HG03159 (cell line): ENCODE measurements at regions not wholly inside any gene's neighbourhood (a gene's known extent, or its start where the extent isn't known, plus 50 kb on each side); places are given as distances from the start of the nearest gene placed in this dataset.
"Not testable (repeated sequence)": the region's sequence is repeated elsewhere in the genome, so short reads cannot be mapped to it uniquely, and the experiment has no call there.

Experiments
- ATAC-seq: cut with Tn5 transposase; IDR thresholded peaks from one replicate; pipeline ENCODE4 v1.9.1; 2021; ENCODE audit warnings: mild to moderate bottlenecking, moderate library complexity; ENCODE audit not compliant: unreplicated experiment

GRCh38 chr11:80986421-80987074 is 1545.7 kb upstream of the TENM4 start:
- no peak for ATAC-seq

GRCh38 chr11:80980227-80980626 is 1539.4 kb upstream of the TENM4 start:
- ATAC-seq: no peak

- ATAC-seq: no peak
Measured at GRCh38 chr11:80973786-80974185, 1533.0 kb upstream of the TENM4 start.

GRCh38 chr11:80970037-80970436 is 1529.2 kb upstream of the TENM4 start:
- ATAC-seq: no peak

GRCh38 chr11:80967649-80968048 is 1526.8 kb upstream of the TENM4 start:
- ATAC-seq: no peak

- no peak for ATAC-seq
Measured at GRCh38 chr11:80960381-80961029, 1519.7 kb upstream of the TENM4 start.

GRCh38 chr11:80959751-80960150 is 1518.9 kb upstream of the TENM4 start:
- no peak for ATAC-seq

GRCh38 chr11:80958987-80959386 is 1518.2 kb upstream of the TENM4 start:
- ATAC-seq: no peak

- ATAC-seq: no peak
Measured at GRCh38 chr11:80958361-80958760, 1517.5 kb upstream of the TENM4 start.

- ATAC-seq: no peak
Measured at GRCh38 chr11:80955588-80955987, 1514.8 kb upstream of the TENM4 start.

GRCh38 chr11:80948781-80949180 is 1508.0 kb upstream of the TENM4 start:
- ATAC-seq: no peak

- no peak for ATAC-seq
Measured at GRCh38 chr11:80944758-80945157, 1503.9 kb upstream of the TENM4 start.

GRCh38 chr11:80943226-80943625 is 1502.4 kb upstream of the TENM4 start:
- ATAC-seq: no peak

GRCh38 chr11:80937842-80938241 is 1497.0 kb upstream of the TENM4 start:
- no peak for ATAC-seq

GRCh38 chr11:80930038-80930437 is 1489.2 kb upstream of the TENM4 start:
- ATAC-seq: no peak

GRCh38 chr11:80929031-80929805 is 1488.4 kb upstream of the TENM4 start:
- no peak for ATAC-seq

GRCh38 chr11:80925321-80925720 is 1484.5 kb upstream of the TENM4 start:
- no peak for ATAC-seq

- ATAC-seq: not testable (repeated sequence)
Measured at GRCh38 chr11:80921310-80921709, 1480.5 kb upstream of the TENM4 start.

GRCh38 chr11:80916173-80916798 is 1475.5 kb upstream of the TENM4 start:
- ATAC-seq: no peak

GRCh38 chr11:80914311-80914710 is 1473.5 kb upstream of the TENM4 start:
- no peak for ATAC-seq

- ATAC-seq: no peak
Measured at GRCh38 chr11:80911666-80912065, 1470.8 kb upstream of the TENM4 start.

GRCh38 chr11:80900265-80900664 is 1459.4 kb upstream of the TENM4 start:
- peak; percentile 61 for ATAC-seq
